ENCODE measurements at regions not wholly inside any gene's neighbourhood (a gene's known extent, or its start where the extent isn't known, plus 50 kb on each side); places are given as distances from the start of the nearest gene placed in this dataset.
A peak's percentile ranks its signal among the peaks of the same experiment; 100 is the strongest.

- DNase-seq, result no peak
Observed at GRCh38 chr21:15401331-15401730, 328.5 kb upstream of the USP25 start.

DNA sequence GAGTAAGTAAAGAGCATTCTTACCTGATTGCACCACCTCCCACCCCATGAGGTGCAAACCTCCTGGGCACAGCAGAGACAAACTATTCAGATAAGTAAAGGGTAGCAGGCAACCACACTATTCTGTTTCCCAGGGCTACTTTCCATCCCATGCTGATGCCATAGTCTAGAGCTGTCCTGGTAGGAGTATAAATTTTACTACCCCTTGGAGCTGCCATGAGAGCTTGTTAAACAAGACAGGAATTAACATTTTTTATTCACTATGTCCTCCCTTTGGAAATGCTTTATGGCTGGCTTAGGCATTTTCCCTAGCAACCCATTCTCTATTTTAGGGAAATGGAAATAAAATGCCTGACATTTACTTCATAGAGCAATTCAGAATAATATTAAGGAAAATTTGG is 324.6 kb upstream of the USP25 start:
- no peak for DNase-seq

- DNase-seq, result no peak
Observed at GRCh38 chr21:15406791-15407190, 323.0 kb upstream of the USP25 start.

DNA sequence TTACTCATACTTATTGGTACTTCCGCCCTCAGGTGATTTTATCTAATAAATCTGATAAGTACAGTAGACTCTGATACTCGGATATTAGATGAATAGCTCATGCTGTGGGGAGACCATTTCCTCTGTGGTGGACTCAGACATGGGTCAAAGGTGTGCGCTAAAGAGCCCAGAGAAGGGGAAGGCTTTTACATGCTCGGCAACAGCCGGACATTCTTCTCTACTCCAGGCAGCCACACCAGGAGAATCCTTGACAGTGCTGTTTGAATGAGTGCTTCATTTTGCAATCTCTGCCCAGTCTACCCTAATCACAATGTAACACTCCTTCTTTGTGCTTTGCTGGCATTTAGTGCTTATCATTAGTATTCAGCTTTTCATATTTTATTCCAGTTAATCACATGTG is 322.2 kb upstream of the USP25 start:
- no peak for DNase-seq

DNA sequence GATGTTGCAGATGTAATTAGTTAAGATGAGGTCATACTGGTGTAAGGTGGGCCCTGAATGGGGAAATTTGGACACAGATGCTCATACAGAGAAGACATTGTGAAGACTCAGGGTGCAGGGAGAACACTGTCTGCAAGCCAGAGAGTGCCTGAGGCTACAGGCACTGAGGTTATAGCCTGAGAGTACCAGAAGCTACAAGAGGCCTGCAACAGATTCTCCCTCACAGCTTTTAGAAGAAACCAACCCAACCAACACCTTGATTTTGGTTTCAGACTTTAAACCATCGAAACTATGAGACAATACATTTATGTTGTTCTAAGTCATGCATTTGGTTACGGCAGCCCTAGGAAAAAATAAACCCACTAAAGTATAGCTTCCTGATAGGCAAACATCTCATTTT is 321.7 kb upstream of the USP25 start:
- DNase-seq, result no peak

- DNase-seq, result no peak
Observed at GRCh38 chr21:15409031-15409430, 320.8 kb upstream of the USP25 start.

- no peak for DNase-seq
Observed at GRCh38 chr21:15410853-15411252, 318.9 kb upstream of the USP25 start.

- DNase-seq, result no peak
Observed at GRCh38 chr21:15414057-15414456, 315.7 kb upstream of the USP25 start.

DNA sequence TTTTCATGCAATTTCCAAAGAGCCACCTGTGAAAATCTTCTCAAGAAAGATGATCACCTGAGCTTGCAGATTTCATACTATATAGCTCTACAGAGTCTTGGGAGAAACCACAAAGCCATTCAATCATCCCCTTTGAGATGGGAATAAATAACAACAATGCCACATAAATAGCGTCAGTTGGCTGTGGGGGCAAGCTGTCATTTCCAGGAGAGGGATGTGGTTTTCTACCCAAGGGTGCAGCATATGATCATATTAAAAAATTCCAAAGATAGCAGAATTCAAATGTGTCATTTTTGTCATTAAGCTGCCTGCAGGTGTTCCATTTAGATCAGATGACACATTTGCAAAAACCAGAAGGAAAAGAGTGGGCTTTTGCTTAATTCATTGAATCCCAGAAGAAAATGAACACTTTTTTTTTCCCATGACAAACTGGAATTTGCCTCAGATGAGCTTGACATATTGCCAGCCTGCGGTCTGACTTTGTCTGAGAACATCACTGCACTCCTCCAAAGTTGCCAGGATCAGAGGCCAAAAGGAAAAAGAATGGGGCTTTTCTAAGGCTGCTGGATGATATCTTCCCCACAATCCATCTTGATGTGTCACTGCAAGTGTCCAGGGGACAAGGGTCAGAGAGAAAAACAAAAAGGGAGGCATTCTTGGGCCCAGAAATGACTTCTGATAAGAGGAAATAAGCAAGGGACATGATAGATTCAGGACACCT is 314.1 kb upstream of the USP25 start:
- DNase-seq, result no peak

DNA sequence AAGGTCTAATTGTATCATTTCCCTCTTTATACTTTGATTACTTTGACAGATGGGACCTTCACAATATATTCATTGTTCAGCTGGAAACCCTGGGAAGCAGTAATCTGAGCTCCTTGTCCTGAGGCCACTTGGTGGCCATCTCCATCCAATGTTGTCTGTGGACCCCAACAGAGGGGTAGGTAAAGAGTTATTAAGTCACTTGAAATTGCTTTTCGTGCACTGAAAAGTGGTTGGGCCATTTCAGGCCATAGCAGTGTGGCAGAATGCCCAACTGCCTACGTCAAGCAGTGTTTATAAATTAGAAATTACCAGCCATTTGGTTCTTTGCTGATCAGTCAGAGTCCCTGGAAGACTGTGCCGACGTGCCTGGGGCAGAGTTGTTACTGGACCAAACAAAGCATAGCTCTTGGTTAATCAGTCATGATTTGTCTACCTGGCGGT is 308.3 kb upstream of the USP25 start:
- no peak for DNase-seq

- DNase-seq, result no peak
Observed at GRCh38 chr21:15421947-15422346, 307.8 kb upstream of the USP25 start.

DNA sequence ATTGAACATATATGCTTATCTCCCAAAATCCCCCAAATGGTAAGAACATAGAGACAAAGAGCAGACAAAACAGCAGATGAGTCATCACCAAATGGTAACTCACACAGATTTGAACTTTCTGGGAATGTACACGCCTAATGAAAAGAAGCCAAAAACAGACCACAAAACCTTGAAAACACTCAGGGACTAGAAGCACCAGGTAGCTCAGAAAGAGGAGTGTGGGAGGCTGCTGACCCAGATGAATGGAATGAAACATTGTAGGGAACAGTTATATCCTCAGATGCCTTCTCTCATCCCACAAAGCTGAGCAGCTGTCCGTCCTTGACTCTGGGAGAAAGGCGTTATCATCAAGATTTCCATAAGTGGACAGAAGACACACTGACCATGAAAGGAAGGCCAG is 307.0 kb upstream of the USP25 start:
- DNase-seq, result no peak

GRCh38 chr21:15423676-15424445 is 305.9 kb upstream of the USP25 start:
- DNase-seq, result no peak

GRCh38 chr21:15425049-15425448 is 304.7 kb upstream of the USP25 start:
- no peak for DNase-seq

DNA sequence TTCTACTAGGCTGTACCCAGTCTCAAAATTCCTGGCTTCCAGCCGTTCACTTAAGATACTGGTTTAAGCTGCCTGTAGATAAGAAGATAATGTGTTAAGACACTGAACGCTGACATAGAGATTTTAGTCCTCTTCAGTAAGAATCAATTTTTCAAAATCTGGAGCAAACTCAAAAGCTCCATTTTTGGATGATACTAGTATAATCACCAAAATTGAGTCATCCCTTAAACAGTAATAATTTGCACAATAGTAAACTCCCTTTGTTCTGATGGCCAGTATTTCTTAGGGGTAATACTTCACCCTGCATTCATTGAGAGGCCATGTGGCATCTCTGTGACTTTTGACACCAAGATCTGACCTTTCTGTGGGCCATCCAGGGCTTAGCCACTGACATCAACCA is 299.8 kb upstream of the USP25 start:
- no peak for DNase-seq

DNA sequence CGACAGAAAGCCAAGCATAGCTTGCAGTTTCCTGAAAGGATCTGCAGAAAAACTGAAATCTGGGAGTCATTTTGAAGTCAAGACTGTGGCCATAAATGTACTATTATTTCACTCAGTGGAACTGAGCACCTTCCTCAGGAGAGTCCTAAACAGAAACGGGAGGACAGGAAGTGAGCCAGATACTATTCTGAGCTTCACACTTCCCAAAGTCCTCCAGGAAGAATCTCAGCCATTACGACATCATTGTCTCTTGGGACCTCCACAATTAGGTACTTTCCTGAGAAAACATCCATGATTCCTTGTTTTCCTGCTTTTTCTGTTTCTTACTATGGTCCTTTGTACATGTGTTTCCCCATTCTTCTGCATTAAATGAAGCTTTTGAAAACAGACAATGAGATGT is 299.2 kb upstream of the USP25 start:
- no peak for DNase-seq

GRCh38 chr21:15431053-15431452 is 298.7 kb upstream of the USP25 start:
- no peak for DNase-seq

GRCh38 chr21:15433091-15433490 is 296.7 kb upstream of the USP25 start:
- peak; percentile 16 for DNase-seq

- DNase-seq, result no peak
Observed at GRCh38 chr21:15434163-15434905, 295.4 kb upstream of the USP25 start.

GRCh38 chr21:15436031-15436430 is 293.8 kb upstream of the USP25 start:
- peak; percentile 67 for DNase-seq

DNA sequence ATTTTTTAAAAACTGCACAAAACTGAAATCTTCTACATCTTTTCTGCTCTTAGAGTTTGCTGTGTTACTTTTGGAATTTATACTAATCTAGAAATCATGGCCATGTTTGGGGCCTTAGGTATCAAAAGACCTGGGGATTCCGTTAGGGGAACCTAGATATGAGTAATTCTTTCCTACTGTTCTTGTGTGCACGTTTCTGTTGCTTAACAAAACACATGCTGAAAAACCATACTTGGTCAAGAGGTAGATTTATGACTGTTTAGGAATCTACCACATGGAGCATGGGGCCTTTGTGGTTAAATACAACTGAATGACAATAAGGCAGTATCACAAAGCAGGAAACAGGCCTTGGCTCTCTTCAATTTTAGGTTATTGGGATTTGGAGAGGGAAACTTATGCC is 291.9 kb upstream of the USP25 start:
- no peak for DNase-seq

DNA sequence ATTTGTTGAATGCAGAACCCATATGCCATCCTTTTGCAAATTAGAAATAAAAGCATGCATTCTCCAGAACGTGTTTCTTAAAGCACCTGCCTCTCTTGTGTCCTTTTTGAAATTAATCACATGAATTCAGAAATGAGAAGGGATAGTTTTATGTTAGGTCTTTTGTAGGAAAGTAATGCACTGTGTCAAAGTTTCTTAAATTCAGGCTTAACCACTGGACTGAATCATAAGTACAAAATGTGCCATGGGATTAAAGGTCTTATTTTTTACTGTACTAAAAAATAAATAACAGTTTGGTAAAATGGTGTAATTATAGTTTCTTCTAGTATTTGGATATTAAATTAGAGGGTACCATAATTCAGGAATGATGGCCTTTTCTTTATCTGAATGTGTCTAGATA is 290.1 kb upstream of the USP25 start:
- no peak for DNase-seq

DNA sequence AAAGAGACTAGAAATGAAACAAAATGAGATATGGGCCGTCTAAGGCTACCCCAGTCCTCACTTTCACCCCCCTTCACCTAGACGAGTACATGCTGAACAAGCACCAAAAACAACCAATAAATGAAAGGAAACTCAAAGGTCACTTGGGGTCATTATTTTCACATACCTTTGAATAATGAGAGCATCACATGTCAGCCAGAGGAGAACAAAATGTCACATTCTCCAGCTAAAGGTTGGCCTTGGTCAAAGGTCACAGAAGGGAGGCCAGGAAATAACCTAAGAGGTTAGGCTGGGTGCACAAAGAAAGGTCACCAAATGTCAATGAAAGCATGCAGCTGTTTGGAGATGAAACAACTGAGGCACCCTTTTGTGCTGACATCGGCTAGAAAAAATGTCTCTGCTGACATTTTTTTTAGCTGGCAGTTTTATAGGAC is 288.7 kb upstream of the USP25 start:
- DNase-seq, result no peak

- DNase-seq, result no peak
Observed at GRCh38 chr21:15441992-15442391, 287.8 kb upstream of the USP25 start.
